HUES48 (cell line): ENCODE measurements at regions not wholly inside any gene's neighbourhood (a gene's known extent, or its start where the extent isn't known, plus 50 kb on each side); places are given as distances from the start of the nearest gene placed in this dataset.

Experiments used
- H3K27ac ChIP-seq: one replicate; pipeline ENCODE4 v1.7.0; 2013; ENCODE audit warnings: low read depth, low read length, inconsistent platforms
- H3K27me3 ChIP-seq: 2 replicates; pipeline ENCODE4 v1.6.1; 2013; ENCODE audit warnings: mild to moderate bottlenecking, low read length; ENCODE audit not compliant: control insufficient read depth, insufficient read depth
- H3K36me3 ChIP-seq: 2 replicates; pipeline ENCODE4 v1.6.1; 2013; ENCODE audit warnings: low read length; ENCODE audit not compliant: control insufficient read depth, insufficient read depth
- H3K4me1 ChIP-seq: 2 replicates; pipeline ENCODE4 v1.6.1; 2013; ENCODE audit warnings: mild to moderate bottlenecking, low read length; ENCODE audit not compliant: control insufficient read depth, insufficient read depth
- H3K4me3 ChIP-seq: 2 replicates; pipeline ENCODE4 v1.5.1; 2013; ENCODE audit warnings: mild to moderate bottlenecking, low read depth, low read length
- H3K9ac ChIP-seq: 2 replicates; pipeline ENCODE4 v1.6.1; 2013; ENCODE audit warnings: mild to moderate bottlenecking, low read depth, low read length, moderate library complexity
- H3K9me3 ChIP-seq: 2 replicates; pipeline ENCODE4 v1.6.1; 2013; ENCODE audit warnings: low read length; ENCODE audit not compliant: control insufficient read depth, insufficient read depth

DNA sequence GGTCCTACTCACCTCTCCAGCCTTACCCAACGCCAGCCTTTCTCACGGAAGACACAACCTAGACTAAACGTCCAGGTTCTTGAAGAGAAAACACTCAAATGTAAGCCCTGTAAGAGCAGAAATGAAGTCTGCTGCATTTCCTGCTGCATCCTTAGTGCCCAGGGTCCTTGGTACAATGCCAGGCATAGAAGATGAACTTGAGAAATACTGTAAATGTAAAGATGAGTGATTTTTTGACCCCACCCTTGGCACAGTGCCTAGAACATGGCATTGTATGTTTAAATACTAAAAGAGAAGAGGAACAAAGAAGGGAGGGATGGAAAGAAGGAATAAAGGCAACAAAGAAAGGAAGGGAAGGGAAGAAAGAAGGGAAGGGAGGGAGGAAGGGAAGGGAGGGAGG, 514.6 kb downstream of the MED13L start:
- no peaks in the 10 kb centered on the region for H3K36me3 ChIP-seq
- no peak overlapping the region for H3K9ac ChIP-seq
- no peak overlapping the region for H3K4me3 ChIP-seq
- H3K9me3 ChIP-seq: no peaks in the 10 kb centered on the region
- peaks cover 7% of the 10 kb centered on the region; the same call in 1 of the 2 replicates for H3K4me1 ChIP-seq
- H3K27me3 ChIP-seq: no peaks in the 10 kb centered on the region
- no peak overlapping the region for H3K27ac ChIP-seq

DNA sequence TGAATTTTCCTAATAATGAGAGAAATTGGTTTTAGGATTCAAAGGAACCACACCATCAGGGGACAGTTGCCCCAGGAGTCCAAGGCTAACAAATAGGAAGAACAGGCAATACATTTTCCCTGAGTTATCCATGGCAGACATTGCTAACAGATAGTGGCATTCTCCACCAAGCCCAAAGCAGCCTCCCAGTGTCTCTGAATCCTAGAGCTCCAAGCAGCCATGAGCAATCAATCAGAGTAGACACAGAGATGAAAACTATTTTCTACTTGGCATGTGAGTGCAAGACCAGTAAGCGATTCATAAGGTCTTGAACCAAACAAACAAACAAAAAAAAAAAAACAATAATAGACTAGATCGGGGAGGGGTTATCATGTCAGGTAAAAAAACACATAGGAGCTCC, 515.7 kb downstream of the MED13L start:
- H3K36me3 ChIP-seq: no peaks in the 10 kb centered on the region
- H3K27me3 ChIP-seq: no peaks in the 10 kb centered on the region
- no peaks in the 10 kb centered on the region for H3K9me3 ChIP-seq
- H3K4me1 ChIP-seq: peaks cover 7% of the 10 kb centered on the region; the same call in 1 of the 2 replicates
- H3K4me3 ChIP-seq: no peak overlapping the region
- no peak overlapping the region for H3K27ac ChIP-seq
- no peak overlapping the region for H3K9ac ChIP-seq

DNA sequence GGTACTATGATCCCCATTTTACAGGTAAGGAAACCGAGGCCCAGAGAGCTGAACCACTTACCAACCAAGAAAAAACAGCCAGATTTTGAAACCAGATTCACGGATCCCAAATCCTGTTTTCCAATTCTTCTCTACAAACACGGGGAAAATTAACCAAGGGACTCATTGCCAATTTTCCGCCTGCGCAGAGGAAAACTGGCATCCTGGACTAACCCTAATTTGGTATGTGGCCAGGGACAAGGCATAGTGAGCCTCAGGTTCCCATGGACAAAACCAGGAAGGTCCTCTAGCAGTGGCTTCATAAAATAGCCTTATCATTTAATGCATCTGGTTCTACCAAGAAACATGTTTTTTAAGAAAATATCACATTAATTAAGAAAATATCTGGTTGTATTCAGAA, 517.3 kb downstream of the MED13L start:
- Histone ChIP-seq H3K4me1 (peaks cover 7% of the 10 kb centered on the region; the same call in 1 of the 2 replicates), H3K27ac (no peak overlapping the region), H3K36me3 (no peaks in the 10 kb centered on the region), H3K9me3 (no peaks in the 10 kb centered on the region), H3K4me3 (no peak overlapping the region), H3K9ac (no peak overlapping the region), H3K27me3 (no peaks in the 10 kb centered on the region; the same call in 1 of the 2 replicates)

DNA sequence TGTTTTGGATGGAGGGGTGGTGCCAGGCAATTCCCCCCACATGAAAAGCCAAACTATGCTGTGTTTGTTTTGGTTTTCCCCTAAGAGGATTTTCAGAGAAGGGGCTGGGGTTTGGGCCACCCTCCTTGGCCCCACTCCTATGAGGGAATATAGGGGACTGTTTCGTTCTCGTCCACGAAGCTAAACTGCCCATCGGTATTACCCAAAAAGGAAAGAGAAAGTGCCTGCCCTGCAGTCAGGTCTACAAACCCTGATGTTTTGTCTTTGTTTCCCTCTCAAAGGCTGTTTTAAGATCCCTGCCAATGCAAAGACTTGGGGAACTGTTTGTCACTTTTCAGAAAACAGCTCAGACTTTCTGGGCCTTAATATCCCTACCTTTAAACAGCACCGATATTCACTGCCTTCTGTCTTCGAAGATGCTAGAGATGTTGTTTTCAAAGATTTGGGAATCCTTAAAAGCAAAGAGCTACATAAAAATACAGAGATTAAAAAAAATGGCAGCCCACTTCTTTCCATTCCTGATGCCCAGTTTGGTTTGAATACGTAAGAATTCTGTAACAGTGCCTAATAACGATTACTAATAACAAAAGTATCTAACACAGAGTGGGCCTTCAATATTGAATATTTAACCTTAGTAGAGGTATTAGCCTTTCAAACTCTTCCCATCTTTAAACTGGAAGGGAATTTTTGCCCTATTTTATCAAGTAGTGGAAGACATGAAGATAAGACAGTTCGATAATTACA, 518.4 kb downstream of the MED13L start:
- Histone ChIP-seq H3K4me3 (no peak overlapping the region), H3K27ac (no peak overlapping the region), H3K9ac (no peak overlapping the region), H3K9me3 (no peaks in the 10 kb centered on the region), H3K27me3 (no peaks in the 10 kb centered on the region; the same call in 1 of the 2 replicates), H3K4me1 (peaks cover 7% of the 10 kb centered on the region; the same call in 1 of the 2 replicates), H3K36me3 (no peaks in the 10 kb centered on the region)

DNA sequence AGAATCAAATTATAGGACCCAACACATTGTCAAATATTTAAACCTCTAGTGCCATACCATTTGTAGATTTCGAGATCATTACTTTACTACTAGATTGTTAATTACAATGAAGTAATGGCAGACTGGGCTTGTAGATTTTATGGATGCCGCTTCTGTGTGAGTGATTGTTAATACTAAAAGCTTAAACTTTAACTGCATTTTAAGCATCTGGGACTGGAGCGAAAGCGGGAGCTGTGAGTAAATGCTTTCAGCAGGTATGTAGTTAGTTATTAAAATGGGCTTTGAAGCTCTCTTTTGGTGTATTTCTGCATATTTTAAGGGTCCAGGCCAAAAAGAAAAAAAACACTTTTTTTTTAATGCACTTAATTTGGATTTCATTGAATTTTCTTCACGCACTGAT, 519.3 kb downstream of the MED13L start:
- Histone ChIP-seq H3K9ac (no peak overlapping the region), H3K36me3 (no peaks in the 10 kb centered on the region), H3K27ac (no peak overlapping the region), H3K27me3 (no peaks in the 10 kb centered on the region; the same call in 1 of the 2 replicates), H3K9me3 (no peaks in the 10 kb centered on the region), H3K4me1 (peaks cover 7% of the 10 kb centered on the region; the same call in 1 of the 2 replicates), H3K4me3 (no peak overlapping the region)

DNA sequence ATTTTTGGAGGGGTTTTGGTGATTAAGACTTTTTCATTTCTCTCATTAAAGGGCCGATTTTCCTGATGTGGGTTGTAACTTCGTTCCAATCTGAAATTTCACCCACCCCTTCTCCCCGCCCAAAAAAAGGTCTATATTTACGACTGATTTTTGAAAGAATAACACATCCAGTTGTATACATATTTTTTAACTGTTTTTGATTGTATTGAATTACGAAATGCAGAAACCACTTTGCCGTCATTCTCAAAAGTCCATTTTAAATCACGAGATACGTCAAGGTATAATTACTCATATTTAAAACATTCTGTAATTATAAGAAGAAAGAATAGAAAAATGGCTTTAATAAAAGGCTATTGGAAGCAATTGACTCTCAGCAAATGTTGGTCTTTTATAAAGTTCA, 520.7 kb downstream of the MED13L start:
- no peak overlapping the region for H3K9ac ChIP-seq
- no peaks in the 10 kb centered on the region for H3K9me3 ChIP-seq
- H3K36me3 ChIP-seq: no peaks in the 10 kb centered on the region
- no peak overlapping the region for H3K4me3 ChIP-seq
- no peaks in the 10 kb centered on the region; the same call in 1 of the 2 replicates for H3K27me3 ChIP-seq
- H3K4me1 ChIP-seq: peaks cover 7% of the 10 kb centered on the region; the same call in 1 of the 2 replicates
- H3K27ac ChIP-seq: no peak overlapping the region

DNA sequence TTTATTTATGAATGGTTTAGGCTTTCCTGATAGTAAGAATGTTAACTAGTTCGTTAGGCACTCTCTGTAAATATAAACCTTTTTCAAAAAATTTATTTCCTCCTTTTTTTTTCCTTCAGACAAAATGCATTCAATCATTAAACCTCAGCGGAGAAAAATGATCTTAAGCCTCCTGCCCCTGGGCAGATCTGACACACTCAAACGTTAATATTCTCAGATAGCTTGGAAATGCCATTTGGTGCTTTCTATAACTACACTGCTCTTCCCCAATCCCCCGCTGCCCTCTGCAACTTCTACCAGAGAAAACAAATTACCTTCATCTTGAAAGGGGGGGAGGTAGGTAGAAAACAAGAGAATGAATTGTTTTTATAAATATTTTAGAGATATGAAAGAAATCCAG, 521.2 kb downstream of the MED13L start:
- Histone ChIP-seq H3K27me3 (no peaks in the 10 kb centered on the region; the same call in 1 of the 2 replicates), H3K9me3 (no peaks in the 10 kb centered on the region), H3K4me1 (peaks cover 7% of the 10 kb centered on the region; the same call in 1 of the 2 replicates), H3K9ac (no peak overlapping the region), H3K4me3 (no peak overlapping the region), H3K36me3 (no peaks in the 10 kb centered on the region), H3K27ac (no peak overlapping the region)

DNA sequence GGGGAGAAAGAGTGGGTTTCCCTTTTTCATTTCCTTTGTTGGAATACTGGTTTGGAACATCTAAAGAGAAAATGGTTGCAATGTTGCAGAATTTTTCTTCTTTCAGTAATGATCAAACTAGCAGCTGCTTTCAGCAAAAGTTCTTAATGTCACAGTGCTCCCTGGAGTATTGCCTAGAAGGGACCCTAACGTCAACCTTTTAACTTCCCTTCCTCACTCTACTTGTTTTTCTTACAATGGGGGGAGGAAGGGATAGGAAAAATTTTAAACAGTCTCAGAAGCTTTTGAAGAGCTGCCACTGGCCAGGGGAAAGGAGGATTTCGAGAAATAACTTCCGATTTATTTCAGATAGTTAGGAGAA, 521.8 kb downstream of the MED13L start:
- H3K9ac ChIP-seq: no peak overlapping the region
- no peak overlapping the region for H3K27ac ChIP-seq
- peaks cover 7% of the 10 kb centered on the region; the same call in 1 of the 2 replicates for H3K4me1 ChIP-seq
- no peaks in the 10 kb centered on the region for H3K9me3 ChIP-seq
- no peak overlapping the region for H3K4me3 ChIP-seq
- no peaks in the 10 kb centered on the region for H3K36me3 ChIP-seq
- H3K27me3 ChIP-seq: no peaks in the 10 kb centered on the region; the same call in 1 of the 2 replicates

DNA sequence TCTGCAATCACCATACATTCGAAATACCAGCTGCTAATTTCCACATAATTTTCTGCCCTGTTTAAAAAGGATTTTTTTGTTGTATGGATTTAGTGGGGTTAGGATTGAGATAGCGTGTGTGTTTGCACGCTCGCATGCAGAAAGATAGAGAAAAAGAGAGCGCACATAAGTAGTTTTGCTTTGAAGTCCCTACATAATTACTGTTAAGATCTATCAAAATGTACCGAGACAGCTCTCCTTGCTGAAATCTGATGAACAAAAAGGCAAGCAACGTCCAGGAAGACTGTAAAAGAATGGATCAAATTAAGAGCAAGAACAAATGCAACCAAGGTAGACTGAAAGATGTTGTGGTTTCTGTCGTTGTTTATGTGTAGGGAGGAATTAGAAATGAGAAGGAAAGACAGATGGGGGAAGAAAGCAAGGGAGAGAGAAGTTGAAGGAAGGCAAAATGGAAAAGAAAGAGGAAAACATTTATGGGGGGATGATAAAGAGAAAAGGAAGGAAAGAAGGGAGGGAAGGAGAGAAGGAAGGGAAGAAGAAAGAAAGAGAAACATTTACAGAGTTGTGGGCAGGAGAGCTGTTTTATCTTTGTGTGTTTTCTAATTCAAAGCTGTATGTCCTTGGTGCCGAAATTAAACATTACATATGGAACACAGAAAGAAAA, 522.3 kb downstream of the MED13L start:
- Histone ChIP-seq H3K9ac (no peak overlapping the region), H3K4me1 (peaks cover 7% of the 10 kb centered on the region; the same call in 1 of the 2 replicates), H3K9me3 (no peaks in the 10 kb centered on the region), H3K27me3 (no peaks in the 10 kb centered on the region; the same call in 1 of the 2 replicates), H3K36me3 (no peaks in the 10 kb centered on the region), H3K27ac (no peak overlapping the region), H3K4me3 (no peak overlapping the region)

DNA sequence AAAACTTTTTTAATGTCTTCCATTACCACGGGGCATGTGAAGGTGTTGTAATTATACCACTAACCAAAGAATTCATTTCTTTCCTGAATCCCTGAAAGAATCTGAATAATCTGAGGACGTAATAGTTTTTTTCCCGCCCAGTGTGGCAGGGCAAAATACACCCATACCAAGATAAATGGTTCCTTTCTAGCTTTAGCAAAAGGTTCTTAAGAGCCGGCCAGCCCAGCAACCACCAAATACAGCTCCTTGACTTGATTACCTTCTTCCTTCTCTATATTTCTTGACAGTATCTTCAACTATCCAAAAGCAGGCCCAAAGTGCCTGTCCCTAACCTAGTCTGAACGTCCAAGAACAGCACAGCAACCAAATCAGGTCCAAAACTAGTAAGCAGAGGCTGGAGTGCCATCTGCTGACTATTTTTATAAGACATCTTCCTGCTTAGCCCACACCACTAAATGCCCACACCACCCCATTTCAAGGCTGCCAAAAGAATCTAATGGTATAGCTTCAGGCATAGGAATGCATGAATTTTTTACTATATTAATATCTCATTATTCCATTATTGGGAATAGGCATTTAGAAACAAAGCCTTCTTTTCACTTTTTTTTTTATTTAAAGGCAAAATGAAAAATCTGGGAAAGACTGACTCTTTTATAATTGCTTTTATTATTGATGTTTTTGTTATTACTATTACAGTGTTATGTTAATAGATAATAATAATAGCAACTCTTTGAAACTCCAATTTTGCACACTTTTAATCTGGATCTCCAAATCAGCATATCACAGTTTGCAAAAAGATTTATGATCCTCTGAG, 524.4 kb downstream of the MED13L start:
- no peaks in the 10 kb centered on the region; the same call in 1 of the 2 replicates for H3K27me3 ChIP-seq
- H3K27ac ChIP-seq: no peak overlapping the region
- H3K36me3 ChIP-seq: no peaks in the 10 kb centered on the region
- H3K4me3 ChIP-seq: no peak overlapping the region
- no peaks in the 10 kb centered on the region for H3K9me3 ChIP-seq
- no peak overlapping the region for H3K9ac ChIP-seq
- H3K4me1 ChIP-seq: no peaks in the 10 kb centered on the region
